Activated CD4-positive, alpha-beta memory T cell treated with anti-CD3 and anti-CD28 coated beads for 36 hours (primary cell): ENCODE measurements at regions not wholly inside any gene's neighbourhood (a gene's known extent, or its start where the extent isn't known, plus 50 kb on each side); places are given as distances from the start of the nearest gene placed in this dataset.

ENCODE experiments used
- CTCF ChIA-PET: fragments of 350-600 bp; sonication (Branson Sonifier 250); formaldehyde crosslinking; loops from one replicate; lab custom pipeline; 2021; ENCODE audit warnings: antibody characterized with exemption, inconsistent platforms; lab: Charles Lee
- POLR2A ChIA-PET: fragments of 350-600 bp; sonication (Branson Sonifier 250); formaldehyde crosslinking; loops from one replicate; lab custom pipeline; 2021; ENCODE audit warnings: antibody characterized with exemption; lab: Charles Lee
- DNase-seq: peaks from one replicate; pipeline ENCODE4 v3.0.0-alpha.2; 2020
- H3K27ac Mint-ChIP-seq: one replicate; pipeline ENCODE4 v1.8.0; 2021; ENCODE audit warnings: mixed read lengths
- H3K27me3 Mint-ChIP-seq: one replicate; pipeline ENCODE4 v1.8.0; 2021; ENCODE audit warnings: mixed read lengths
- H3K36me3 Mint-ChIP-seq: one replicate; pipeline ENCODE4 v1.8.0; 2021; ENCODE audit warnings: mixed read lengths
- H3K4me1 Mint-ChIP-seq: one replicate; pipeline ENCODE4 v1.8.0; 2021; ENCODE audit warnings: low read depth, mixed read lengths
- H3K4me3 Mint-ChIP-seq: one replicate; pipeline ENCODE4 v1.8.0; 2021; ENCODE audit warnings: mild to moderate bottlenecking, mixed read lengths
- H3K9me3 Mint-ChIP-seq: one replicate; pipeline ENCODE4 v1.8.0; 2021; ENCODE audit warnings: mixed read lengths
- intact Hi-C: fragments of 100-400 bp; cut with micrococcal nuclease; formaldehyde crosslinking; loops from one replicate; pipeline ENCODE4 v1.15.1; 2023

DNA sequence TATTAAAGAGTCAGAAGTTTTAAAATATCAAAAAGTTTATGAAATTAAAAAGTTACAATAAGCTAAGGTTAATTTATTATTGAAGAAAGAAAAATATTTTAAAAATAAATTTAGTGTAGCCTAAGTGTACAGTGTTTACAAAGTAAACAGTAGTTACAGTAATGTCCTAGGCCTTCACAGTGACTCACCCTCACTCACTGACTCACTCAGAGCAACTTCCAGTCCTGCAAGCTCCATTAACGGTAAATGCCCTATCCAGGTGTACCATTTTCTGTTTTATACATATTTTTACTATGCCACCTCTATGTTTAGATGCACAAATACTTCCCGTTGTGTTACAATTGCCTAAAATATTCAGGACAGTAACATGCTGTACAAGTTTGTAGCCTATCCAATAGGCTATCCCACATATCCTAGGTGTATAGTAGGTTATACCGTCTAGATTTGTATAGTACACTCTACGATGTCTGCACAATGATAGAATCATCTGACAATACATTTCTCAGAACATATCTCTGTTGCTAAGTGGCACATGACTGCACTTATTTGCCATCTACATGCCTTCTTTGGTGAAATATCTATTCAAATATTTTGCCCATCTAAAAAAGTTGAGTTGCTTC is 67.2 kb upstream of the WSB1 start:
- peaks cover 5% of the 10 kb centered on the region for H3K9me3 Mint-ChIP-seq
- CTCF ChIA-PET: interaction anchor here (0.6 to 0.9 kb wide), 2 partner anchors 11 to 20 kb away, joined by 3 to 4 read pairs; no protein-coding TSS in a partner anchor
- H3K27ac Mint-ChIP-seq: no peak overlapping the region
- H3K36me3 Mint-ChIP-seq: no peaks in the 10 kb centered on the region
- intact Hi-C loops: no loop called here
- DNase-seq: no peak
- H3K4me3 Mint-ChIP-seq: no peak overlapping the region
- POLR2A ChIA-PET: no interaction called here
- H3K4me1 Mint-ChIP-seq: no peaks in the 10 kb centered on the region
- H3K27me3 Mint-ChIP-seq: no peaks in the 10 kb centered on the region

DNA sequence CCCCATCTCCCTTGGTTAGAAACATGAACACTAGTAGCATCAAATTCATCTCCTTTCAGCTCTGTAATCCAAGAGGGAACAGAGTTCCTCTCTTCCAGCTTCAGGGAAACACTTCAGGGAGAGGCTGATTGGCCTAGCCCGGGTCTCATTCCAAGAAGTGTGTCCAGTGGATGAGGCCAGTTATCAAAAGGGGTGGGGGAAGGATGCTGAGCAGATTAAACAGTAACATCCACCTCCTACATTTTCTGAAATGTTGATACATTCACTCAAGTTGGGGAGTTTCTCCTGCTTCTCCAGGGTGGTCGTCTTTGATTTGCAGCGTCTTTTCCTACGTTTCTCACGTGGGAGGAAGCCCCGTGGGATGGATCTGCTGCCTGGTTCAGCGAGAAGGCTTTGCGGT is 62.9 kb upstream of the WSB1 start:
- Mint-ChIP-seq H3K9me3 (no peaks in the 10 kb centered on the region), H3K27ac (no peak overlapping the region), H3K4me3 (no peak overlapping the region), H3K36me3 (no peaks in the 10 kb centered on the region), H3K4me1 (no peaks in the 10 kb centered on the region), H3K27me3 (peaks cover 4% of the 10 kb centered on the region)
- ChIA-PET CTCF (no interaction called here), POLR2A (no interaction called here)
- DNase-seq: no peak
- intact Hi-C loops: loop anchor here (10.0 kb wide), 1 partner anchor 244 kb away; no protein-coding TSS in a partner anchor

DNA sequence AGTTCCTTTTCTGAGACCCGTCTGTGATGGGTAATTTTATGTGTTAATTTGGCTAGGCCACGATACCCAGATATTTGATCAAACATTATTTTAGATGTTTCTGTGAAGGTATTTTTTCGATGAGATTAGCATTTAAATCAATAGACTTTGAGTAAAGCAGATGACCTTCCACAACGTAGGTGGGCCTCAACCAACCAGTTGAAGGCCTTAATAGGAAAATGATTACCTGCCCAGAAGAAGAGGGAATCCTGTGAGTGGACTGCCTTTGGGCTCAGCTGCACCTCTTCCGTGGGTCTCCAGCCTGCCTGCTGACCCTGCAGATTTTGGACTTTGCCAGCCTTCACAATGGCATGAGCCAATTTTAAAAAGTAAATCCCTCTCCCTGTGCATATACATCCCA is 61.6 kb upstream of the WSB1 start:
- POLR2A ChIA-PET: no interaction called here
- H3K4me3 Mint-ChIP-seq: no peak overlapping the region
- intact Hi-C loops: loop anchor here (10.0 kb wide), 1 partner anchor 242 kb away; no protein-coding TSS in a partner anchor
- H3K4me1 Mint-ChIP-seq: no peaks in the 10 kb centered on the region
- CTCF ChIA-PET: interaction anchor here (1.3 to 10.8 kb wide), 3 partner anchors 36 to 367 kb away, joined by 3 to 198 read pairs (median 11); no protein-coding TSS in a partner anchor
- H3K27me3 Mint-ChIP-seq: peaks cover 4% of the 10 kb centered on the region
- DNase-seq: no peak
- no peaks in the 10 kb centered on the region for H3K36me3 Mint-ChIP-seq
- H3K27ac Mint-ChIP-seq: no peak overlapping the region
- no peaks in the 10 kb centered on the region for H3K9me3 Mint-ChIP-seq

- CTCF ChIA-PET: interaction anchor here (0.6 to 10.8 kb wide), 5 partner anchors 37 to 367 kb away, joined by 3 to 198 read pairs (median 3); partner anchors contain the start of gene WSB1
- DNase-seq: no peak
- Mint-ChIP-seq H3K27ac (no peak overlapping the region), H3K4me3 (no peak overlapping the region), H3K9me3 (no peaks in the 10 kb centered on the region), H3K27me3 (peaks cover 4% of the 10 kb centered on the region), H3K36me3 (no peaks in the 10 kb centered on the region), H3K4me1 (no peaks in the 10 kb centered on the region)
- POLR2A ChIA-PET: no interaction called here
- intact Hi-C loops: loop anchor here (10.0 kb wide), 1 partner anchor 242 kb away; no protein-coding TSS in a partner anchor
Measured at GRCh38 chr17:27233059-27233458, 60.9 kb upstream of the WSB1 start.

DNA sequence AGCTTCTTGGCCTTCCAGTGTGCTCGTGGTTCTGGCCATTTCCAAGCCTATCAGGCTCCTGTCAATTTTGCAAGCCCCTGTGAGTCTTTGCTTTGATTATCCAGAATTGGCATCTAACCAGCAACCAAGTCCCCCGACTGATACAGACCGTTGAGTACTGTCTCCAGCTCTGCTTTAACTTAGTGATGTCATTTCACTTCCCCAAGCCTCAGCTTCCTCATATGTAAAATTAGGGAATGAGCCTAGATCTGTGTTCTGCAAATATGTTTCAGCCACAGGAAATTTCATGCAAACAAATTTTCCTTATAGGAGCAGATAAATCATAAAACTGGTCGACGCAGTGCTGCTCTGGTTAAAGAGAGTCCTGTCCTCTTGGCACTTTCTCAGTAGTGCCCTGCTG is 60.1 kb upstream of the WSB1 start:
- CTCF ChIA-PET: interaction anchor here (0.6 to 10.8 kb wide), 6 partner anchors 37 to 366 kb away, joined by 3 to 198 read pairs (median 3); partner anchors contain the start of gene WSB1
- POLR2A ChIA-PET: no interaction called here
- Mint-ChIP-seq H3K36me3 (no peaks in the 10 kb centered on the region), H3K27me3 (peaks cover 4% of the 10 kb centered on the region), H3K4me1 (peaks cover 3% of the 10 kb centered on the region), H3K4me3 (no peak overlapping the region), H3K27ac (no peak overlapping the region), H3K9me3 (no peaks in the 10 kb centered on the region)
- intact Hi-C loops: loop anchor here (10.0 kb wide), 1 partner anchor 241 kb away; no protein-coding TSS in a partner anchor
- DNase-seq: no peak

DNA sequence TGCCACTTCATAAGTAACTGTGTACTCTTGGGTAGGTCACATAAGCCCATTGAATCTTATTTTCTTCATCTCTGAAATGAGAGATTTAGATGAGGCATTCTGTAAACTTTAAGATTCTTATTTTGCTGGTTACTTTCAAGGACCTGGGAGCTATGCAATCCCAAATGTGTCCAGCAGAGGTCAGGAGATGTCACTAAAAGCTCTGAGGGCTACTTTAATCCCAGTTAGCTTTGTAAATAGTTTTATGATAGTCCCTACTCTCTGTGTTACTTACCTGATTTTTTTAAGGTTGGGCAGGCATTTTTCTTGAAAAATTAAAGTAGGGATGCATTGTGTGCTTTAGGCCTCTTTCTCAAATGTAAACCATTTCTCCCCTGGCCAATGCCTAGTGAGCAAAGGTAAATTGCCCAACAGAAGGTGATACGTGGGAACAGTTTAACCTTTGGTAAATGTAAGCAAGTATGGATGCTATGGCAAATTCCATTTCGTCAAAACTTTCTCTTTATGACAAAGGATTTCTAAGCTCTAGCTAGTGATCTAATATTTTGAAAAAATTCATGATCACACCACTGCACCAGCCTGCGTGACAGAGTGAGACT is 57.1 kb upstream of the WSB1 start:
- POLR2A ChIA-PET: interaction anchor here (1.0 to 2.4 kb wide), 3 partner anchors 57 to 96 kb away, joined by 3 to 15 read pairs (median 3); no protein-coding TSS in a partner anchor
- intact Hi-C loops: loop anchor here (1.0 to 10.0 kb wide), 3 partner anchors 238 to 414 kb away; no protein-coding TSS in a partner anchor
- CTCF ChIA-PET: interaction anchor here (0.5 to 10.8 kb wide), 54 partner anchors 8 to 429 kb away, joined by 3 to 219 read pairs (median 4); partner anchors contain the start of gene WSB1
- peak; percentile 82 for DNase-seq
- H3K36me3 Mint-ChIP-seq: no peaks in the 10 kb centered on the region
- no peak overlapping the region for H3K27ac Mint-ChIP-seq
- H3K4me1 Mint-ChIP-seq: peaks cover 15% of the 10 kb centered on the region
- H3K9me3 Mint-ChIP-seq: no peaks in the 10 kb centered on the region
- H3K27me3 Mint-ChIP-seq: peaks cover 4% of the 10 kb centered on the region
- H3K4me3 Mint-ChIP-seq: no peak overlapping the region

- DNase-seq: no peak
- Mint-ChIP-seq H3K4me3 (no peak overlapping the region), H3K9me3 (no peaks in the 10 kb centered on the region), H3K27ac (no peak overlapping the region), H3K27me3 (peaks cover 8% of the 10 kb centered on the region), H3K36me3 (no peaks in the 10 kb centered on the region), H3K4me1 (peaks cover 15% of the 10 kb centered on the region)
- ChIA-PET CTCF (interaction anchor here (0.6 to 10.8 kb wide), 17 partner anchors 7 to 417 kb away, joined by 3 to 219 read pairs (median 11); partner anchors contain the start of gene WSB1), POLR2A (interaction anchor here (0.6 to 2.4 kb wide), 2 partner anchors 95 to 288 kb away, joined by 3 to 15 read pairs; no protein-coding TSS in a partner anchor)
- intact Hi-C loops: loop anchor here (2.0 to 10.0 kb wide), 2 partner anchors 237 to 413 kb away; no protein-coding TSS in a partner anchor
Measured at GRCh38 chr17:27237890-27238289, 56.0 kb upstream of the WSB1 start.

DNA sequence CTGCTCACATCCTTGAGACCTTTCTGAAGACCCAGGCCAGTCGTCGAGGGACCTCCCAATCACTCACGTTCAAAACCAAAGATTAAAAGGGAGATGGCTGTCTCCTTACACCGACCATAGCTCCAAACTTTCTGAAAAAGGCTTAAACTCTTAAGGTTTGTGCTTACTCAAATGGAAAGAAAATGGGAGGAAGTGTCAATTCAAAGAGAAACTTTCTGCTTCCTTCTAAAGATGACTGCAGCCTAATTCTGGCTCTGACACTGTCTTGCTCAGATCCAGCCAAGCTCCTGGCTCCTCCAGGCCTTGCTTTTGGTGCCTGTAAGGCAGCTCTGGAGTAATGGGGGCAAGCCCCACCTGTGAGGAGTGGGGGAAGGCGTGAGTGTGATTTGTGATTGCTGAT is 54.9 kb upstream of the WSB1 start:
- Mint-ChIP-seq H3K27ac (no peak overlapping the region), H3K27me3 (peaks cover 6% of the 10 kb centered on the region), H3K36me3 (no peaks in the 10 kb centered on the region), H3K9me3 (no peaks in the 10 kb centered on the region), H3K4me1 (peaks cover 15% of the 10 kb centered on the region), H3K4me3 (no peak overlapping the region)
- DNase-seq: peak; percentile 64
- POLR2A ChIA-PET: interaction anchor here (1.4 to 3.1 kb wide), 3 partner anchors 56 to 94 kb away, joined by 3 to 12 read pairs (median 9); partner anchors contain the start of gene WSB1
- intact Hi-C loops: loop anchor here (1.0 to 10.0 kb wide), 4 partner anchors 55 to 236 kb away; partner anchors contain the start of gene WSB1
- CTCF ChIA-PET: interaction anchor here (0.7 to 10.8 kb wide), 11 partner anchors 20 to 416 kb away, joined by 3 to 219 read pairs (median 5); partner anchors contain the start of gene WSB1

DNA sequence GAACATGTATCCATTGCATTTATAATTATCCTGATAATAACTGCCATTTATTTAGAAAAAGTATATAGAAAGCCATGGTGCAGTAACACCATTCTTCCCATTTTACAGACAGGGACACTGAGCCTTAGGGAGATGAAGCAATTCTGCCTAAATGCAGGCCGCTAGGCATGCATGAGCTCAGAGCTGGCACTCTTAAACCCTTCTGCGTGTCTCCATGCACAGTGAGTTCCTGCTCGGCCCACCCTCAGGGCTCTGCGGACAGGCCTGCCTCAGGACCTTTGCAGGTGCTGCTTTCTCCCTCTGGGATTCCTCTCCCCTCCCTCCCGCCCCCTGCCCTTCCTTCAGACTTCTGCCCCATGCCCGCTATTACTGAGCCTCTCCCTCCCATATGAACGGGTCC is 54.3 kb upstream of the WSB1 start:
- CTCF ChIA-PET: interaction anchor here (0.9 to 10.8 kb wide), 8 partner anchors 20 to 415 kb away, joined by 3 to 219 read pairs (median 27); partner anchors contain the start of gene WSB1
- POLR2A ChIA-PET: interaction anchor here (1.4 to 3.1 kb wide), 3 partner anchors 55 to 93 kb away, joined by 3 to 12 read pairs (median 9); partner anchors contain the start of gene WSB1
- Mint-ChIP-seq H3K36me3 (no peaks in the 10 kb centered on the region), H3K4me3 (no peak overlapping the region), H3K27me3 (peaks cover 6% of the 10 kb centered on the region), H3K27ac (no peak overlapping the region), H3K9me3 (no peaks in the 10 kb centered on the region), H3K4me1 (peaks cover 15% of the 10 kb centered on the region)
- no peak for DNase-seq
- intact Hi-C loops: loop anchor here (1.0 to 10.0 kb wide), 4 partner anchors 55 to 235 kb away; partner anchors contain the start of gene WSB1

DNA sequence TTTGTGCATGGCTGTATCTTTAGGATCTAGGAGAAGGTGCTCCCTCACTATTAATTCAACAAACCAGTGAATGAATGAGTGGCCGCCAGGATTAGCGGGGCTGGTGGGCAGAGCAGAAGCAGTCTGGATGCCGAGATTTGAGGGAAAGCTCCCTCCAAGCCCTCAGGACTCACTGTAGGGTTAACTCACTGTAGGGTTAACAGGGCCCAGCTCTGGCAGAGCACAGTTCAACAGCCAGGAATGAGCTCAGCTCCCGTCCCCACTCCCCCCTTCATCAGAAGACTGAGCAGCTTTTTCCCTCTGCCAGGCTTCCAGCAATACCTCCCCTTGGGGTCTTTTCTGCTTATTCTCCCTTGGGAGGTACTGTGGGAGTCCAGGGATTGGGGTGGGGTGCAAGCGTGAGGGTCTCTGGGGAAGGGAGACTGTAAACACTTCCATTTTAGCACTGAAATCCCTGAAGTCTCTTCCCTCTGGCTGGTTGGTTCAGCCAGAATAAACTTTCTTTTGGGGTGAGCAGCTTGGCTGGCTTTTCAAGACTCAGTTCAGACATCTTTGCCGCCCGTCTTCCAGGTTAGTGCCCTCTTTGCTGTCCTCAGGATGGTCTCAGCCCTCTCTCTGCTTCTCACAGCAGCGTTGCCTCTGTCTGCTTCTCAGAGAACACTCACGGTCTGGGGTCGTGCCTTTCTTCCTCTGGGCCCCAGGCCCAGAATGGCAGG is 53.7 kb upstream of the WSB1 start:
- no peak overlapping the region for H3K27ac Mint-ChIP-seq
- intact Hi-C loops: no loop called here
- DNase-seq: no peak
- peaks cover 6% of the 10 kb centered on the region for H3K27me3 Mint-ChIP-seq
- ChIA-PET CTCF (interaction anchor here (0.6 to 10.8 kb wide), 5 partner anchors 22 to 411 kb away, joined by 3 to 219 read pairs (median 55); no protein-coding TSS in a partner anchor), POLR2A (interaction anchor here (2.6 to 3.1 kb wide), 2 partner anchors 55 to 93 kb away, joined by 9 to 12 read pairs; partner anchors contain the start of gene WSB1)
- H3K4me3 Mint-ChIP-seq: no peak overlapping the region
- peaks cover 15% of the 10 kb centered on the region for H3K4me1 Mint-ChIP-seq
- H3K9me3 Mint-ChIP-seq: no peaks in the 10 kb centered on the region
- no peaks in the 10 kb centered on the region for H3K36me3 Mint-ChIP-seq

- Mint-ChIP-seq H3K9me3 (no peaks in the 10 kb centered on the region), H3K4me1 (peaks cover 15% of the 10 kb centered on the region), H3K4me3 (no peak overlapping the region), H3K27ac (no peak overlapping the region), H3K36me3 (no peaks in the 10 kb centered on the region), H3K27me3 (peaks cover 6% of the 10 kb centered on the region)
- ChIA-PET POLR2A (interaction anchor here (2.6 to 3.1 kb wide), 2 partner anchors 54 to 92 kb away, joined by 9 to 12 read pairs; partner anchors contain the start of gene WSB1), CTCF (interaction anchor here (0.6 to 10.8 kb wide), 6 partner anchors 23 to 410 kb away, joined by 3 to 219 read pairs (median 30); no protein-coding TSS in a partner anchor)
- no peak for DNase-seq
- intact Hi-C loops: no loop called here
Measured at GRCh38 chr17:27240802-27241155, 53.1 kb upstream of the WSB1 start.
